Endodermal cell (in vitro differentiated cells): ENCODE measurements at regions not wholly inside any gene's neighbourhood (a gene's known extent, or its start where the extent isn't known, plus 50 kb on each side); places are given as distances from the start of the nearest gene placed in this dataset.
"Not testable (repeated sequence)": the region's sequence is repeated elsewhere in the genome, so short reads cannot be mapped to it uniquely, and the experiment has no call there.

Experiments used
- DNase-seq: peaks from one replicate; pipeline ENCODE4 v3.0.0-alpha.2; 2017
- H3K27ac ChIP-seq: 2 replicates; pipeline ENCODE4 v1.5.1; 2013; ENCODE audit warnings: mild to moderate bottlenecking, low read depth, low read length, moderate library complexity
- H3K27me3 ChIP-seq: 2 replicates; pipeline ENCODE4 v1.6.1; 2013; ENCODE audit warnings: mild to moderate bottlenecking, low read length, moderate library complexity; ENCODE audit not compliant: insufficient read depth, control insufficient read depth, poor library complexity, severe bottlenecking
- H3K36me3 ChIP-seq: 2 replicates; pipeline ENCODE4 v1.7.0; 2013; ENCODE audit warnings: mild to moderate bottlenecking, low read length, moderate library complexity; ENCODE audit not compliant: control insufficient read depth, insufficient read depth
- H3K4me1 ChIP-seq: one replicate; pipeline ENCODE4 v1.7.0; 2013; ENCODE audit warnings: low read length; ENCODE audit not compliant: control insufficient read depth, insufficient read depth
- H3K4me3 ChIP-seq: 2 replicates; pipeline ENCODE4 v1.5.1; 2013; ENCODE audit warnings: mild to moderate bottlenecking, low read length, moderate library complexity
- H3K9ac ChIP-seq: 2 replicates; pipeline ENCODE4 v1.6.1; 2013; ENCODE audit warnings: mild to moderate bottlenecking, low read length, moderate library complexity; ENCODE audit not compliant: poor library complexity, severe bottlenecking; ENCODE audit errors: extremely low read depth
- H3K9me3 ChIP-seq: 2 replicates; pipeline ENCODE4 v1.6.1; 2013; ENCODE audit warnings: mild to moderate bottlenecking, low read length, moderate library complexity; ENCODE audit not compliant: control insufficient read depth
- H3K27ac Mint-ChIP-seq: 2 replicates; pipeline ENCODE4 v1.8.0; 2020; ENCODE audit warnings: mixed read lengths
- H3K27me3 Mint-ChIP-seq: 2 replicates; pipeline ENCODE4 v1.8.0; 2021; ENCODE audit warnings: mild to moderate bottlenecking, mixed read lengths; ENCODE audit not compliant: insufficient read depth
- H3K36me3 Mint-ChIP-seq: 2 replicates; pipeline ENCODE4 v1.8.0; 2020; ENCODE audit warnings: low read depth, mixed read lengths
- H3K4me1 Mint-ChIP-seq: 2 replicates; pipeline ENCODE4 v1.8.0; 2020; ENCODE audit warnings: mixed read lengths
- H3K4me3 Mint-ChIP-seq: 2 replicates; pipeline ENCODE4 v1.8.0; 2020; ENCODE audit warnings: mild to moderate bottlenecking, moderate library complexity, mixed read lengths
- H3K9me3 Mint-ChIP-seq: 2 replicates; pipeline ENCODE4 v1.8.0; 2020; ENCODE audit warnings: mild to moderate bottlenecking, mixed read lengths
- WGBS, 2 experiments: methylation state at CpG; one replicate each; pipeline versions ENCODE4 v1.1.5 to v1.1.7; 2013; ENCODE audit warnings: missing lambda C conversion rate in 2 of 2, mixed read lengths in 1 of 2; ENCODE audit not compliant: insufficient coverage in 1 of 2, insufficient read length in 1 of 2; 5-methylcytosine and 5-hydroxymethylcytosine counted together

DNA sequence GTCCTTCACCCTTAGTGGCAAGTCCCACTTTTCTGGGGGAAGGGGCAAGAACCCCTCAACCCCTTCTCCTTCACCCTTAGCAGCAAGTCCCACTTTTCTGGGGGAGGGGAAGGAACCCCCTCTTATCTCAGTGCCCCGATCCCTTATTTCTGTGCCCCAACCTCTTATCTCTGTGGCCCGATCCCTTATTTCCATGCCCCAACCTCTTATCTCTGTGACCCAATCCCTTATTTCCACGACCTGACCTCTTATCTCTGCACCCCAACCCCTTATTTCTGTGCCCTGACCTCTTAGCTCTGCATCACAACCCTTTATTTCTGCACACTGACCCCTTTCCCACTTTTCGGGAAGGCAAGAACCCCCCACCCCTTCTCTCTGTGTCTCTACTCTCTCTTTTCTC lies 104.4 kb upstream of the ROPN1B start:
- H3K27ac ChIP-seq, H3K27me3 Mint-ChIP-seq, H3K9ac ChIP-seq, H3K9me3 ChIP-seq, H3K4me3 ChIP-seq, H3K27ac Mint-ChIP-seq, H3K27me3 ChIP-seq, H3K4me1 ChIP-seq, DNase-seq, H3K4me3 Mint-ChIP-seq: not testable (repeated sequence)
- WGBS, 2 experiments: 90 to 94% methylated on average over 2 to 4 of the region's 4 CpGs
- peaks cover 19% of the 10 kb centered on the region for H3K36me3 ChIP-seq
- peaks cover 33% of the 10 kb centered on the region for H3K9me3 Mint-ChIP-seq
- peaks cover 49% of the 10 kb centered on the region for H3K4me1 Mint-ChIP-seq
- H3K36me3 Mint-ChIP-seq: peaks cover 72% of the 10 kb centered on the region

- not testable (repeated sequence) for H3K4me1 Mint-ChIP-seq, DNase-seq, H3K27ac Mint-ChIP-seq, H3K27me3 ChIP-seq, H3K4me3 Mint-ChIP-seq, H3K9ac ChIP-seq, H3K27me3 Mint-ChIP-seq, H3K4me1 ChIP-seq, H3K4me3 ChIP-seq, H3K27ac ChIP-seq
- Mint-ChIP-seq H3K9me3 (peaks cover 70% of the 10 kb centered on the region), H3K36me3 (peaks cover 85% of the 10 kb centered on the region)
- WGBS, 2 experiments: 90 to 92% methylated on average over 4 to 11 of the region's 12 CpGs
- Histone ChIP-seq H3K9me3 (peaks cover 59% of the 10 kb centered on the region), H3K36me3 (peaks cover 51% of the 10 kb centered on the region)
These were observed 83.0 kb upstream of the ROPN1B start for GRCh38 chr3:125886006-125886405.

DNA sequence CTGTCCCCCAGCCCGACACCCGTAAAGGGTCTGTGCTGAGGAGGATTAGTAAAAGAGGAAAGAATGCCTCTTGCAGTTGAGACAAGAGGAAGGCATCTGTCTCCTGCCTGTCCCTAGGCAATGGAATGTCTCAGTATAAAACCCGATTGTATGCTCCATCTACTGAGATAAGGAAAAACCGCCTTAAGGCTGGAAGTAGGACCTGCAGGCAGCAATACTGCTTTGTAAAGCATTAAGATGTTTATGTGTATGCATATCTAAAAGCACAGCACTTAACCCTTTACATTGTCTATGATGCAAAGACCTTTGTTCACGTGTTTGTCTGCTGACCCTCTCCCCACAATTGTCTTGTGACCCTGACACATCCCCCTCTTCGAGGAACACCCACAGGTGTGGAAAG lies 69.8 kb upstream of the ROPN1B start:
- not testable (repeated sequence) for H3K4me3 ChIP-seq, H3K9ac ChIP-seq, H3K4me3 Mint-ChIP-seq, H3K27me3 Mint-ChIP-seq, H3K4me1 ChIP-seq, H3K27me3 ChIP-seq, H3K9me3 ChIP-seq, DNase-seq, H3K27ac ChIP-seq
- H3K36me3 Mint-ChIP-seq: peaks cover 46% of the 10 kb centered on the region
- H3K27ac Mint-ChIP-seq: peak overlapping the region; percentile 83
- H3K9me3 Mint-ChIP-seq: peaks cover 13% of the 10 kb centered on the region
- H3K36me3 ChIP-seq: peaks cover 26% of the 10 kb centered on the region
- 66% methylated on average over 6 of the region's 6 CpGs; no CpG with 5 or more reads in 1 of the 2 experiments for WGBS, 2 experiments
- peaks cover 11% of the 10 kb centered on the region for H3K4me1 Mint-ChIP-seq

DNA sequence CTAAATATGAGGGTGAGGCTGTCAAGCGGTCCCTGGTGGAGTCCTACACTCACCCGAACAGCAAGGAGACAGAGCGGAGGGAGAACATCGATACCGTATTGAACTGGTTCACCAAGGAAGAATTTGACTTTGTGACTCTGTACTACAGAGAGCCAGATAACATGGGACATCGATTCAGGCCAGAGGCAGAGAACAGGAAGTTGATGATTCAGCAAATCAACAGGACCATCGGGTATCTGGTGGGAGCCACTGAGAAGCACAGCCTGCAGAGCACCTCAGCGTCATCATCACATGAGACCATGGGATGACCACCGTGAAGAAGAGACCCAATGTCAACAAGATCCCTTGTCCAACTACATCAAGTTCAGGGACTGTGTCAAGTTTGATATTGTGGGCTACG lies 67.5 kb upstream of the ROPN1B start:
- H3K27ac ChIP-seq, H3K4me3 Mint-ChIP-seq, H3K9me3 ChIP-seq, H3K4me3 ChIP-seq, H3K27ac Mint-ChIP-seq, H3K27me3 ChIP-seq, H3K27me3 Mint-ChIP-seq, H3K4me1 ChIP-seq, H3K9ac ChIP-seq, DNase-seq: not testable (repeated sequence)
- H3K9me3 Mint-ChIP-seq: peaks cover 21% of the 10 kb centered on the region
- peaks cover 54% of the 10 kb centered on the region for H3K36me3 Mint-ChIP-seq
- H3K36me3 ChIP-seq: peaks cover 39% of the 10 kb centered on the region
- WGBS, 2 experiments: 87 to 89% methylated on average over 6 to 8 of the region's 10 CpGs
- H3K4me1 Mint-ChIP-seq: peaks cover 11% of the 10 kb centered on the region

GRCh38 chr3:125903780-125904455 lies 65.1 kb upstream of the ROPN1B start:
- not testable (repeated sequence) for H3K27ac ChIP-seq, H3K4me3 Mint-ChIP-seq, H3K9me3 ChIP-seq, H3K4me1 Mint-ChIP-seq, H3K27me3 Mint-ChIP-seq, H3K4me3 ChIP-seq, H3K27ac Mint-ChIP-seq, H3K9ac ChIP-seq, H3K4me1 ChIP-seq, H3K27me3 ChIP-seq, DNase-seq
- H3K36me3 Mint-ChIP-seq: peaks cover 55% of the 10 kb centered on the region
- 97 to 100% methylated on average over 9 to 28 of the region's 29 CpGs for WGBS, 2 experiments
- peaks cover 21% of the 10 kb centered on the region for H3K9me3 Mint-ChIP-seq
- peaks cover 31% of the 10 kb centered on the region for H3K36me3 ChIP-seq

GRCh38 chr3:125907279-125907678 lies 61.7 kb upstream of the ROPN1B start:
- H3K9me3 Mint-ChIP-seq: peaks cover 19% of the 10 kb centered on the region
- not testable (repeated sequence) for H3K27ac ChIP-seq, H3K9ac ChIP-seq, DNase-seq, H3K27me3 ChIP-seq, H3K27ac Mint-ChIP-seq, H3K4me3 ChIP-seq, H3K4me1 ChIP-seq, H3K4me3 Mint-ChIP-seq, H3K9me3 ChIP-seq, H3K27me3 Mint-ChIP-seq
- H3K4me1 Mint-ChIP-seq: peaks cover 17% of the 10 kb centered on the region
- H3K36me3 Mint-ChIP-seq: peaks cover 40% of the 10 kb centered on the region
- peaks cover 22% of the 10 kb centered on the region for H3K36me3 ChIP-seq
- 90 to 94% methylated on average over 3 to 4 of the region's 5 CpGs for WGBS, 2 experiments

DNA sequence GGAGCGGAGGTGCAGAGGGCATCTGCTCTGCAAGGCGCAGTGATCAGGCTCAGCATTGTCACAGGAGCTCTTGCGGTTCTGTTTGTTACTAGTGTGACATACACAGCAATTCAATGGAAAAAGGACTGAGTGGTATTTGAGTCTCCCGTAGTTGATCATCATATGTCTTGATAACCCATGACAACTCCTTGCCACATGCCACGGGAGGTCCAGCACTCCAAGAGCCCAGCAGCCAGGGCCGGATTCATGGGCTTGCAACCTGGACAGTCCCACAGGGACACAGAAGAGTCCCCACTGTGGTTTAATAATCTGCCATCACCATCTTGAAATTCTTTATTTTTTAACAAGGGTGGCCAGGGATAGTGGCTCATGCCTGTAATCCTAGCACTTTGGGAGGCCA lies 58.1 kb upstream of the ROPN1B start:
- H3K9me3 Mint-ChIP-seq, H3K36me3 ChIP-seq, DNase-seq, H3K9ac ChIP-seq, H3K4me1 ChIP-seq, H3K27ac ChIP-seq, H3K4me3 Mint-ChIP-seq, H3K27ac Mint-ChIP-seq, H3K27me3 ChIP-seq, H3K27me3 Mint-ChIP-seq, H3K9me3 ChIP-seq, H3K4me3 ChIP-seq: not testable (repeated sequence)
- Mint-ChIP-seq H3K4me1 (peaks cover 31% of the 10 kb centered on the region), H3K36me3 (peaks cover 18% of the 10 kb centered on the region)
- WGBS, 2 experiments: 94 to 97% methylated on average over 4 to 6 of the region's 6 CpGs
